ENCODE measurements at regions not wholly inside any gene's neighbourhood (a gene's known extent, or its start where the extent isn't known, plus 50 kb on each side); places are given as distances from the start of the nearest gene placed in this dataset.

- TF ChIP-seq MAX (IDR thresholded peaks at IDR 0.05), result no peak
- no peak for TF ChIP-seq POU5F1 (IDR thresholded peaks at IDR 0.05; ENCODE audit: low read depth, low read length)
- TF ChIP-seq CHD1 (IDR thresholded peaks at IDR 0.05; ENCODE audit: low read depth, low read length), result no peak
- TF ChIP-seq CHD7 (IDR thresholded peaks at IDR 0.05; ENCODE audit: insufficient replicate concordance, low read length), result no peak
- no peak for TF ChIP-seq TAF7 (optimal IDR thresholded peaks at IDR 0.05; ENCODE audit: borderline replicate concordance, low read depth, low read length)
- TF ChIP-seq E2F6 (IDR thresholded peaks at IDR 0.05), result no peak
- TF ChIP-seq HDAC6 (IDR thresholded peaks at IDR 0.05; ENCODE audit: low read depth, low read length), result no peak
- TF ChIP-seq BRCA1 (IDR thresholded peaks at IDR 0.05; ENCODE audit: low read depth, low read length), result no peak
- TF ChIP-seq POLR2AphosphoS5 (IDR thresholded peaks at IDR 0.05; ENCODE audit: low read depth, low read length), result no peak
Observed at GRCh38 chrX:114065577-114066223, 518.2 kb upstream of the HTR2C start (continued).
